ENCODE measurements at regions not wholly inside any gene's neighbourhood (a gene's known extent, or its start where the extent isn't known, plus 50 kb on each side); places are given as distances from the start of the nearest gene placed in this dataset.
"Not testable (repeated sequence)": the region's sequence is repeated elsewhere in the genome, so short reads cannot be mapped to it uniquely, and the experiment has no call there.

- peak; percentile 27 for DNase-seq (ENCODE audit: low spot score)
Observed at GRCh38 chr10:61271127-61271780, 181.9 kb downstream of the TMEM26 start.

- peak; percentile 2 for DNase-seq (ENCODE audit: low spot score)
Observed at GRCh38 chr10:61263518-61263917, 189.7 kb downstream of the TMEM26 start.

- peak; percentile 78 for DNase-seq (ENCODE audit: low spot score)
Observed at GRCh38 chr10:61262486-61263261, 190.5 kb downstream of the TMEM26 start.

- no peak for DNase-seq (ENCODE audit: low spot score)
Observed at GRCh38 chr10:61257956-61258496, 195.2 kb downstream of the TMEM26 start.

- no peak for DNase-seq (ENCODE audit: low spot score)
Observed at GRCh38 chr10:61257136-61257535, 196.0 kb downstream of the TMEM26 start.

GRCh38 chr10:61252326-61252725, 200.9 kb downstream of the TMEM26 start:
- DNase-seq (ENCODE audit: low spot score): not testable (repeated sequence)

GRCh38 chr10:61251089-61251488, 202.1 kb downstream of the TMEM26 start:
- no peak for DNase-seq (ENCODE audit: low spot score)

GRCh38 chr10:61250131-61250530, 203.1 kb downstream of the TMEM26 start:
- DNase-seq (ENCODE audit: low spot score): no peak

- DNase-seq (ENCODE audit: low spot score): no peak
Observed at GRCh38 chr10:61248013-61248412, 205.2 kb downstream of the TMEM26 start.

- no peak for DNase-seq (ENCODE audit: low spot score)
Observed at GRCh38 chr10:61244261-61244775, 208.9 kb downstream of the TMEM26 start.

- DNase-seq (ENCODE audit: low spot score): no peak
Observed at GRCh38 chr10:61232780-61233179, 220.4 kb downstream of the TMEM26 start.

GRCh38 chr10:61225939-61226338, 227.2 kb downstream of the TMEM26 start:
- no peak for DNase-seq (ENCODE audit: low spot score)

GRCh38 chr10:61223576-61223975, 229.6 kb downstream of the TMEM26 start:
- no peak for DNase-seq (ENCODE audit: low spot score)

- DNase-seq (ENCODE audit: low spot score): no peak
Observed at GRCh38 chr10:61219696-61220095, 233.5 kb downstream of the TMEM26 start.

- DNase-seq (ENCODE audit: low spot score): peak; percentile 3
Observed at GRCh38 chr10:61217851-61218565, 235.2 kb downstream of the TMEM26 start.

- DNase-seq (ENCODE audit: low spot score): no peak
Observed at GRCh38 chr10:61215246-61215645, 237.9 kb downstream of the TMEM26 start.

- no peak for DNase-seq (ENCODE audit: low spot score)
Observed at GRCh38 chr10:61211468-61211867, 241.7 kb downstream of the TMEM26 start.

GRCh38 chr10:61197057-61197456, 253.1 kb upstream of the RHOBTB1 start:
- DNase-seq (ENCODE audit: low spot score): no peak

- DNase-seq (ENCODE audit: low spot score): no peak
Observed at GRCh38 chr10:61195211-61195610, 251.2 kb upstream of the RHOBTB1 start.

- DNase-seq (ENCODE audit: low spot score): not testable (repeated sequence)
Observed at GRCh38 chr10:61192589-61192988, 248.6 kb upstream of the RHOBTB1 start.

GRCh38 chr10:61192042-61192441, 248.1 kb upstream of the RHOBTB1 start:
- DNase-seq (ENCODE audit: low spot score): no peak

- no peak for DNase-seq (ENCODE audit: low spot score)
Observed at GRCh38 chr10:61189912-61190311, 245.9 kb upstream of the RHOBTB1 start.

Data from COLO829 (cell line).